Upper lobe of left lung (tissue), 6 donors: ENCODE measurements at regions not wholly inside any gene's neighbourhood (a gene's known extent, or its start where the extent isn't known, plus 50 kb on each side); places are given as distances from the start of the nearest gene placed in this dataset.
"Not testable (repeated sequence)": the region's sequence is repeated elsewhere in the genome, so short reads cannot be mapped to it uniquely, and the experiment has no call there.

Experiments
- ATAC-seq, 2 donors: fragments of 200-7000 bp; cut with Tn5 transposase; one replicate each; pipeline ENCODE4 v1.9.1; 2022; ENCODE audit warnings: mild to moderate bottlenecking in 2 of 2, moderate library complexity in 2 of 2; ENCODE audit not compliant: low FRiP score in 2 of 2
- DNase-seq, 2 donors: peaks; one replicate each; pipeline ENCODE4 v3.0.0-alpha.2; 2019 to 2020
- H3K27ac ChIP-seq, 4 donors: fragments of 200-600 bp; sonication (generic); one replicate each; pipeline ENCODE4 v1.5.1; 2016 to 2019
- H3K27me3 ChIP-seq, 4 donors: fragments of 200-600 bp; sonication (generic); one replicate each; pipeline ENCODE4 v1.5.1; 2017 to 2019
- H3K36me3 ChIP-seq, 4 donors: fragments of 200-600 bp; sonication (generic); one replicate each; pipeline ENCODE4 v1.5.1; 2016 to 2019
- H3K4me1 ChIP-seq, 4 donors: fragments of 200-600 bp; sonication (generic); one replicate each; pipeline ENCODE4 v1.5.1; 2018 to 2019
- H3K4me3 ChIP-seq, 4 donors: fragments of 200-600 bp; sonication (generic); one replicate each; pipeline ENCODE4 v1.5.1; 2017 to 2019; ENCODE audit warnings: mild to moderate bottlenecking in 2 of 4, moderate library complexity in 1 of 4
- H3K9me3 ChIP-seq, 4 donors: fragments of 200-600 bp; sonication (generic); one replicate each; pipeline ENCODE4 v1.5.1; 2018 to 2019
- EP300 ChIP-seq, 4 donors: sonication (generic); formaldehyde crosslinking; IDR thresholded peaks; one replicate each; pipeline ENCODE4 v1.5.1; 2017; ENCODE audit warnings: antibody characterized with exemption in 4 of 4, control low read depth in 2 of 4
- POLR2A ChIP-seq, 4 donors: fragments of 450-650 bp; IDR thresholded peaks; one replicate each; pipeline ENCODE4 v1.5.1; 2016 to 2017; ENCODE audit warnings: antibody characterized with exemption in 4 of 4, mild to moderate bottlenecking in 2 of 4
- POLR2AphosphoS5 ChIP-seq, 2 donors: sonication (generic); formaldehyde crosslinking; IDR thresholded peaks; one replicate each; pipeline ENCODE4 v1.5.1; 2017; ENCODE audit warnings: antibody characterized with exemption in 2 of 2
- WGBS, 2 donors: methylation state at CpG; one replicate each; pipeline ENCODE4 v1.1.5; 2017 to 2018; 5-methylcytosine and 5-hydroxymethylcytosine counted together
- TF ChIP-seq, protein P1 (sequence below), 6 experiments: fragments of 450-650 bp in 4 of 6; fragments of 200-600 bp in 2 of 6; sonication (generic) in 2 of 6; IDR thresholded peaks; one replicate each; pipeline ENCODE4 v1.5.1; 2016 to 2019; ENCODE audit warnings: antibody characterized with exemption in 6 of 6
- donor health status: DM: no; HTN: no; CAD: no; lungs with moderate emphysema.
- donor health status: DM: no; HTN: yes; CAD: no; lungs with severe emphysema.

DNA sequence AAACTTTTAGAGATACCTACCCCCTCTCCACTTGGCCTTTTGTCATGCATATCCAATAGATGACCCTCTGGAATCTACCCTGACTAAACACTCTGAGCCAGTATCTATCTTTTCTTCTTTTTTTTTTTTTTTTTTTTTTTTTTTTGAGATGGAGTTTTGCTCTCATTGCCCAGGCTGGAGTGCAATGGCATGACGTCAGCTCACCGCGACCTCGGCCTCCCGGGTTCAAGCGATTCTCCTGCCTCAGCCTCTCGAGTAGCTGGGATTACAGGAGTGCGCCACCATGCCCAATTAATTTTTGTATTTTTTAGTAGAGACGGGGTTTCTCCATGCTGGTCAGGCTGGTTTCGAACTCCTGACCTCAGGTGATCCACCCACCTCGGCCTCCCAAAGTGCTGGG, 50.8 kb upstream of the GRIN2B start:
- H3K27me3 ChIP-seq, H3K27ac ChIP-seq, ATAC-seq, H3K36me3 ChIP-seq, H3K4me3 ChIP-seq, H3K4me1 ChIP-seq, H3K9me3 ChIP-seq: not testable (repeated sequence)
- peak in 1 of 2 donors; percentile 16 for DNase-seq
- WGBS, 2 donors: 82 to 87% methylated on average over 11 of the region's 11 CpGs

DNA sequence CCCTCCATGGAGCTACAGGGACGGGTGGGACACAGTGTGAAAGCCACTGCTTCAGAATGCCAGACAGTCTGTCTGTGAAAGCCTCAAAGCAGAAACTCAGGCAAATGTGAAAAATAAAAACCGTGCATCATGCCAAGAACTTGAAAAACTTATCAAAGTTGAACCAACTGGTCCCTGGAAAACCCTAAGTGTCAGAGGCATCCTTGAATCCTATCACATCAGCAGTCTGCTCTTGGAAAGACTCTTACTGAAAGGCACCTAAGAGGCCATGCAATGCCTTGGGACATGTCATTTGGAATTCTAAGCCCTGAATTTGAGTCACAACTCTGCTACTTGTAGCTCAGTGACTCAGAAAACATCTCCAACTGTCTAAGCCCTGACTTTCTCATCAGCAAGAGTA, 62.4 kb upstream of the GRIN2B start:
- Histone ChIP-seq H3K4me1 (no peaks in the 10 kb centered on the region), H3K4me3 (no peak overlapping the region), H3K9me3 (no peaks in the 10 kb centered on the region), H3K27me3 (no peaks in the 10 kb centered on the region), H3K27ac (no peak overlapping the region), H3K36me3 (no peaks in the 10 kb centered on the region)
- DNase-seq (no peak), ATAC-seq (no peak)
- WGBS, 2 donors: 65 to 71% methylated on average over 2 of the region's 2 CpGs
- TF ChIP-seq POLR2AphosphoS5 (IDR thresholded peaks at IDR 0.05): no peak

DNA sequence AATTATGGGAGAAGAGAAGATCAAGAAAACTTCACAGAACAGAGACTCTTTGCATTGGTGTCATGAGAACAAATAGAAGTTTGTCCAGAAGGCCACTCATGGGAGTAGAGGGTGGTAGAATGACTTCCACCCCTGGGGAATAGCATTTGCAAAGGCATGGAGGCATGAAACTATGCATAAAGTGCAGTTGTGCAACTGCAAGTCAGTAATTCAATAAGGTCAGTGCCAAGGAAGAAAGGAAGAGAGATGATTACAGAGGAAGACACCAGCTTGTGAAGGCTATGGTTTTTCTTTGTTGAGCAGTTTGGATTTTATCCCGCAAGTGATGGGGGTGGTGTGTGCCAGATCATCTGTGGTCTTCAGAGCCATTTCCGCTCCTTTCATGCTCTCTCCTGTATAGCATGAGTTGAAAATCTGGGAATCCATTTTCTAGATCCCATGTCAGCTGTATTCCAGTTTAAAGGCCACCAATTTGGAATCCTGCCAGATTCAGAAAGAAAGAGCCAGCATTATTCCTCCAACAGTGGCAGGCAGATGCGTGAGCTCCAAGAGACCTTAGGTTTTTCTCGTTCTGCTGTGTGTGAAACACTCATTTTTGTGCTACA, 67.6 kb upstream of the GRIN2B start:
- no peak overlapping the region for H3K27ac ChIP-seq
- ATAC-seq: no peak
- no peaks in the 10 kb centered on the region for H3K9me3 ChIP-seq
- H3K27me3 ChIP-seq: no peaks in the 10 kb centered on the region
- TF ChIP-seq POLR2A (IDR thresholded peaks at IDR 0.05) (no peak), POLR2AphosphoS5 (IDR thresholded peaks at IDR 0.05) (no peak), EP300 (IDR thresholded peaks at IDR 0.05) (no peak)
- TF ChIP-seq, protein P1, sequence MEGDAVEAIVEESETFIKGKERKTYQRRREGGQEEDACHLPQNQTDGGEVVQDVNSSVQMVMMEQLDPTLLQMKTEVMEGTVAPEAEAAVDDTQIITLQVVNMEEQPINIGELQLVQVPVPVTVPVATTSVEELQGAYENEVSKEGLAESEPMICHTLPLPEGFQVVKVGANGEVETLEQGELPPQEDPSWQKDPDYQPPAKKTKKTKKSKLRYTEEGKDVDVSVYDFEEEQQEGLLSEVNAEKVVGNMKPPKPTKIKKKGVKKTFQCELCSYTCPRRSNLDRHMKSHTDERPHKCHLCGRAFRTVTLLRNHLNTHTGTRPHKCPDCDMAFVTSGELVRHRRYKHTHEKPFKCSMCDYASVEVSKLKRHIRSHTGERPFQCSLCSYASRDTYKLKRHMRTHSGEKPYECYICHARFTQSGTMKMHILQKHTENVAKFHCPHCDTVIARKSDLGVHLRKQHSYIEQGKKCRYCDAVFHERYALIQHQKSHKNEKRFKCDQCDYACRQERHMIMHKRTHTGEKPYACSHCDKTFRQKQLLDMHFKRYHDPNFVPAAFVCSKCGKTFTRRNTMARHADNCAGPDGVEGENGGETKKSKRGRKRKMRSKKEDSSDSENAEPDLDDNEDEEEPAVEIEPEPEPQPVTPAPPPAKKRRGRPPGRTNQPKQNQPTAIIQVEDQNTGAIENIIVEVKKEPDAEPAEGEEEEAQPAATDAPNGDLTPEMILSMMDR (IDR thresholded peaks at IDR 0.05): no peak
- no peaks in the 10 kb centered on the region for H3K36me3 ChIP-seq
- DNase-seq: no peak
- no peak overlapping the region for H3K4me3 ChIP-seq
- H3K4me1 ChIP-seq: no peaks in the 10 kb centered on the region
- WGBS, 2 donors: 75 to 85% methylated on average over 4 of the region's 4 CpGs

DNA sequence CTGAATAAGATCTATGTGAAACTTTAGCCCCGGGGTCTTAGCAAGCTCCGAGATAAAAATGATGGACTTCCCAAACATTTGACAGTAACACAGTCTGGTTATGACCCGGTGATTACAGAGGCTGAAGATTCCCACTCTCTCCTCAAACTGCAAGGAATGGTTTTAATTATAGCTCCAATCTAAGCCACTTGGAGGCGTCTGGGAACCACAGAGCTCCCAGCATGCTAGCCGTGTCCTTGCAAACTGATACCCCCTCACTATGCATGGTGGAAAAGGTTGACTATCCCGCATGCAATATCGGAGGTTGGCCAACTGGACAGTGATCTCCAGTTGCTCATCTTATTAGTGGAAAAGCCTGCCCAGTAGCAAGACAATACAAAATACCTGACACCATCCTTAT, 76.5 kb upstream of the GRIN2B start:
- H3K27ac ChIP-seq: no peak overlapping the region
- H3K27me3 ChIP-seq: no peaks in the 10 kb centered on the region
- H3K36me3 ChIP-seq: no peaks in the 10 kb centered on the region
- ATAC-seq: no peak
- no peak overlapping the region for H3K4me3 ChIP-seq
- no peaks in the 10 kb centered on the region for H3K9me3 ChIP-seq
- no peak for DNase-seq
- WGBS, 2 donors: 55 to 65% methylated on average over 7 of the region's 7 CpGs
- H3K4me1 ChIP-seq: no peaks in the 10 kb centered on the region
- TF ChIP-seq EP300 (IDR thresholded peaks at IDR 0.05): no peak
- TF ChIP-seq, protein P1 (IDR thresholded peaks at IDR 0.05): no peak

DNA sequence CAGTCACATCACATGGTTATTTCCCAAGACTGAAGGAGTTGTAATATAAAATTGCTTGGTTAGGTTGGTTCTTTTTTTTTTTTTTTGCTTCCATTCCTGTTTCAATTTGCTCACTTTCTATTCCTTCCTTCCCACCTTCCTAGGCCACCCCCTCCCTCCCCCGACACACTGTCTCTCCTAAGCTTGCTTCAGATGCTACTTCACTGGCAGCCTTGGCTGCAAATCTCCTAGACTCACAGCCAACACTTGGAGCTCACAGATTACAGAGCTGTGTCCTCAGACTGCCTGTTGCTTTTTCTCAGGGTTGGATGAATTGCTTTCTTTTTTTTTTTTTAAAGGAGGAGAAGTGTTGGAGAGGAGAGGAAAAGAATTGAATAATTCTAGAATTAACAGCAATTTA, 77.3 kb upstream of the GRIN2B start:
- Histone ChIP-seq H3K4me1 (no peaks in the 10 kb centered on the region), H3K4me3 (no peak overlapping the region), H3K36me3 (no peaks in the 10 kb centered on the region), H3K27ac (no peak overlapping the region), H3K9me3 (no peaks in the 10 kb centered on the region), H3K27me3 (no peaks in the 10 kb centered on the region)
- DNase-seq: no peak
- no peak for TF ChIP-seq POLR2A (IDR thresholded peaks at IDR 0.05)
- TF ChIP-seq POLR2AphosphoS5 (IDR thresholded peaks at IDR 0.05): no peak
- TF ChIP-seq, protein P1 (IDR thresholded peaks at IDR 0.05): no peak
- no peak for TF ChIP-seq EP300 (IDR thresholded peaks at IDR 0.05)
- no peak for ATAC-seq
- WGBS, 2 donors: 43 to 74% methylated on average over 1 of the region's 1 CpG

- H3K4me1 ChIP-seq: no peaks in the 10 kb centered on the region
- ATAC-seq: no peak
Measured at GRCh38 chr12:14059548-14059947, 78.1 kb upstream of the GRIN2B start.

More at GRCh38 chr12:14059548-14059947, 78.1 kb upstream of the GRIN2B start:
- Histone ChIP-seq H3K36me3 (no peaks in the 10 kb centered on the region), H3K9me3 (no peaks in the 10 kb centered on the region), H3K27me3 (no peaks in the 10 kb centered on the region), H3K4me3 (no peak overlapping the region), H3K27ac (no peak overlapping the region)
- TF ChIP-seq POLR2AphosphoS5 (IDR thresholded peaks at IDR 0.05) (no peak), EP300 (IDR thresholded peaks at IDR 0.05) (no peak), POLR2A (IDR thresholded peaks at IDR 0.05) (no peak)
- TF ChIP-seq, protein P1 (IDR thresholded peaks at IDR 0.05): no peak
- WGBS, 2 donors: 74 to 85% methylated on average over 2 of the region's 2 CpGs
- DNase-seq: no peak
